ENCODE measurements at regions not wholly inside any gene's neighbourhood (a gene's known extent, or its start where the extent isn't known, plus 50 kb on each side); places are given as distances from the start of the nearest gene placed in this dataset.

GRCh38 chr10:36342781-36343180 is 700.7 kb upstream of the FZD8 start:
- Histone ChIP-seq H2AFZ (ENCODE audit: low read length) (no peak overlapping the region), H3K36me3 (ENCODE audit: control insufficient read depth, insufficient read depth, low read length) (no peaks in the 10 kb centered on the region), H4K20me1 (ENCODE audit: control insufficient read depth, extremely low read depth, insufficient read depth, low read length) (no peaks in the 10 kb centered on the region), H3K27me3 (ENCODE audit: control insufficient read depth, insufficient read depth, low read length) (no peaks in the 10 kb centered on the region), H3K4me1 (ENCODE audit: control insufficient read depth, extremely low read depth, insufficient read depth, low read length) (no peaks in the 10 kb centered on the region), H3K4me2 (ENCODE audit: extremely low read depth, insufficient read depth, low read length) (no peak overlapping the region), H3K79me2 (ENCODE audit: control insufficient read depth, insufficient read depth, low read length) (no peaks in the 10 kb centered on the region), H3K4me3 (replicated peaks in 1 of 4; ENCODE audit: control extremely low read depth in 1 of 4, insufficient read depth in 1 of 4, low read depth in 3 of 4, low read length in 4 of 4) (no peak overlapping the region), H3K9ac (ENCODE audit: insufficient read depth, low read length) (no peak overlapping the region), H3K27ac (ENCODE audit: insufficient read depth, low read length) (no peak overlapping the region), H3K9me3 (ENCODE audit: control insufficient read depth, insufficient read depth, low read depth, low read length) (no peaks in the 10 kb centered on the region)
- no peak for TF ChIP-seq CTCF (conservative IDR thresholded peaks at IDR 0.05 in 1 of 2, IDR thresholded peaks at IDR 0.05 in 1 of 2; ENCODE audit: low read depth in 1 of 2, low read length in 2 of 2)
- no peak for TF ChIP-seq EZH2 (IDR thresholded peaks at IDR 0.05; ENCODE audit: low read length, missing control alignments)
- DNase-seq (ENCODE audit: low read depth in 2 of 2): no peak

- TF ChIP-seq EZH2 (IDR thresholded peaks at IDR 0.05; ENCODE audit: low read length, missing control alignments): no peak
- no peak for TF ChIP-seq CTCF (conservative IDR thresholded peaks at IDR 0.05 in 1 of 2, IDR thresholded peaks at IDR 0.05 in 1 of 2; ENCODE audit: low read depth in 1 of 2, low read length in 2 of 2)
- no peaks in the 10 kb centered on the region for H3K9me3 ChIP-seq (ENCODE audit: control insufficient read depth, insufficient read depth, low read depth, low read length)
- peak overlapping the region; percentile 9 for H2AFZ ChIP-seq (ENCODE audit: low read length)
- no peaks in the 10 kb centered on the region for H3K27me3 ChIP-seq (ENCODE audit: control insufficient read depth, insufficient read depth, low read length)
- H3K79me2 ChIP-seq (ENCODE audit: control insufficient read depth, insufficient read depth, low read length): no peaks in the 10 kb centered on the region
- H4K20me1 ChIP-seq (ENCODE audit: control insufficient read depth, extremely low read depth, insufficient read depth, low read length): no peaks in the 10 kb centered on the region
- no peaks in the 10 kb centered on the region for H3K36me3 ChIP-seq (ENCODE audit: control insufficient read depth, insufficient read depth, low read length)
- H3K4me3 ChIP-seq (replicated peaks in 1 of 4; ENCODE audit: control extremely low read depth in 1 of 4, insufficient read depth in 1 of 4, low read depth in 3 of 4, low read length in 4 of 4): no peak overlapping the region
- no peak overlapping the region for H3K4me2 ChIP-seq (ENCODE audit: extremely low read depth, insufficient read depth, low read length)
- H3K27ac ChIP-seq (ENCODE audit: insufficient read depth, low read length): no peak overlapping the region
- H3K9ac ChIP-seq (ENCODE audit: insufficient read depth, low read length): no peak overlapping the region
- peak in 1 of 2 donors; percentile 8 for DNase-seq (ENCODE audit: low read depth in 2 of 2)
- no peaks in the 10 kb centered on the region for H3K4me1 ChIP-seq (ENCODE audit: control insufficient read depth, extremely low read depth, insufficient read depth, low read length)
Measured at GRCh38 chr10:36341471-36341870, 699.4 kb upstream of the FZD8 start.

- H3K27ac ChIP-seq (ENCODE audit: insufficient read depth, low read length): no peak overlapping the region
- no peak overlapping the region for H2AFZ ChIP-seq (ENCODE audit: low read length)
- TF ChIP-seq EZH2 (IDR thresholded peaks at IDR 0.05; ENCODE audit: low read length, missing control alignments) (no peak), CTCF (conservative IDR thresholded peaks at IDR 0.05 in 1 of 2, IDR thresholded peaks at IDR 0.05 in 1 of 2; ENCODE audit: low read depth in 1 of 2, low read length in 2 of 2) (no peak)
- no peak overlapping the region for H3K4me3 ChIP-seq (replicated peaks in 1 of 4; ENCODE audit: control extremely low read depth in 1 of 4, insufficient read depth in 1 of 4, low read depth in 3 of 4, low read length in 4 of 4)
- DNase-seq (ENCODE audit: low read depth in 2 of 2): peak in 1 of 2 donors; percentile 74
- no peak overlapping the region for H3K4me2 ChIP-seq (ENCODE audit: extremely low read depth, insufficient read depth, low read length)
- H3K36me3 ChIP-seq (ENCODE audit: control insufficient read depth, insufficient read depth, low read length): no peaks in the 10 kb centered on the region
- H3K9ac ChIP-seq (ENCODE audit: insufficient read depth, low read length): no peak overlapping the region
- no peaks in the 10 kb centered on the region for H3K79me2 ChIP-seq (ENCODE audit: control insufficient read depth, insufficient read depth, low read length)
- H3K9me3 ChIP-seq (ENCODE audit: control insufficient read depth, insufficient read depth, low read depth, low read length): no peaks in the 10 kb centered on the region
- no peaks in the 10 kb centered on the region for H4K20me1 ChIP-seq (ENCODE audit: control insufficient read depth, extremely low read depth, insufficient read depth, low read length)
- H3K4me1 ChIP-seq (ENCODE audit: control insufficient read depth, extremely low read depth, insufficient read depth, low read length): no peaks in the 10 kb centered on the region
- H3K27me3 ChIP-seq (ENCODE audit: control insufficient read depth, insufficient read depth, low read length): no peaks in the 10 kb centered on the region
Measured at GRCh38 chr10:36336315-36336714, 694.2 kb upstream of the FZD8 start.

All from fibroblast of lung (primary cell).